Loucy (cell line): ENCODE measurements at regions not wholly inside any gene's neighbourhood (a gene's known extent, or its start where the extent isn't known, plus 50 kb on each side); places are given as distances from the start of the nearest gene placed in this dataset.

ENCODE experiments used
- H2AFZ ChIP-seq: fragments of 200-600 bp; sonication (generic); 2 replicates; pipeline ENCODE4 v1.6.0; 2016; ENCODE audit warnings: antibody characterized with exemption, mild to moderate bottlenecking, low read length, moderate library complexity
- H3F3A ChIP-seq: fragments of 200-600 bp; 2 replicates; pipeline ENCODE4 v1.6.0; 2016; ENCODE audit warnings: antibody characterized with exemption, low read depth, mild to moderate bottlenecking
- H3K27me3 ChIP-seq: fragments of 200-600 bp; sonication (generic); 2 replicates; pipeline ENCODE4 v1.6.1; 2014; ENCODE audit warnings: low read length, mild to moderate bottlenecking; ENCODE audit not compliant: insufficient read depth, poor library complexity, severe bottlenecking
- H3K36me3 ChIP-seq: fragments of 200-600 bp; sonication (generic); 2 replicates; pipeline ENCODE4 v1.6.1; 2016; ENCODE audit warnings: low read length; ENCODE audit not compliant: insufficient read depth
- H3K4me1 ChIP-seq: fragments of 200-600 bp; sonication (generic); 2 replicates; pipeline ENCODE4 v1.5.1; 2014; ENCODE audit warnings: low read length, mild to moderate bottlenecking; ENCODE audit not compliant: insufficient read depth, poor library complexity, severe bottlenecking
- H3K4me2 ChIP-seq: fragments of 200-600 bp; sonication (generic); 2 replicates; pipeline ENCODE4 v1.6.0; 2014; ENCODE audit warnings: antibody characterized with exemption, low read length, low read depth, mild to moderate bottlenecking; ENCODE audit not compliant: poor library complexity, severe bottlenecking
- H3K4me3 ChIP-seq: fragments of 200-600 bp; sonication (generic); 2 replicates; pipeline ENCODE4 v1.5.1; 2014; ENCODE audit warnings: low read length, mild to moderate bottlenecking, mixed read lengths; ENCODE audit not compliant: poor library complexity, severe bottlenecking
- H3K79me2 ChIP-seq: fragments of 200-600 bp; sonication (generic); 2 replicates; pipeline ENCODE4 v1.6.1; 2014; ENCODE audit warnings: low read length; ENCODE audit not compliant: insufficient read depth
- H3K9ac ChIP-seq: fragments of 200-600 bp; sonication (generic); 2 replicates; pipeline ENCODE4 v1.6.0; 2014; ENCODE audit warnings: mild to moderate bottlenecking, low read depth, low read length, moderate library complexity; ENCODE audit not compliant: poor library complexity, severe bottlenecking
- H3K9me2 ChIP-seq: fragments of 200-600 bp; sonication (generic); replicated peaks from 2 replicates; pipeline ENCODE4 v1.6.1; 2016; ENCODE audit warnings: low read depth, low read length, mixed read lengths
- H3K9me3 ChIP-seq: fragments of 200-600 bp; sonication (generic); 2 replicates; pipeline ENCODE4 v1.6.1; 2014; ENCODE audit warnings: mild to moderate bottlenecking, antibody characterized with exemption, low read length, low read depth; ENCODE audit not compliant: insufficient read depth
- H4K20me1 ChIP-seq: fragments of 200-600 bp; sonication (generic); 2 replicates; pipeline ENCODE4 v1.6.0; 2014; ENCODE audit warnings: antibody characterized with exemption, low read length, mild to moderate bottlenecking; ENCODE audit not compliant: insufficient read depth, poor library complexity, severe bottlenecking
- CTCF ChIP-seq: fragments of 200-600 bp; sonication (generic); conservative IDR thresholded peaks from 2 replicates; pipeline ENCODE4 v1.5.1; 2014; ENCODE audit warnings: mild to moderate bottlenecking, antibody characterized with exemption, low read length
- EZH2phosphoT487 ChIP-seq: fragments of 200-600 bp; IDR thresholded peaks from 2 replicates; pipeline ENCODE4 v1.6.1; 2018; ENCODE audit warnings: antibody characterized with exemption, mild to moderate bottlenecking, moderate library complexity, borderline replicate concordance

- no peaks in the 10 kb centered on the region for H4K20me1 ChIP-seq
- no peak overlapping the region for H3K4me3 ChIP-seq
- no peaks in the 10 kb centered on the region for H3K9me2 ChIP-seq
- no peaks in the 10 kb centered on the region for H3F3A ChIP-seq
- no peaks in the 10 kb centered on the region for H3K27me3 ChIP-seq
- H3K79me2 ChIP-seq = no peaks in the 10 kb centered on the region
- H3K9me3 ChIP-seq = no peaks in the 10 kb centered on the region
- H3K9ac ChIP-seq = no peak overlapping the region
- no peak overlapping the region for H3K4me2 ChIP-seq
- H2AFZ ChIP-seq = no peak overlapping the region
- peaks cover 12% of the 10 kb centered on the region for H3K4me1 ChIP-seq
- no peaks in the 10 kb centered on the region for H3K36me3 ChIP-seq
- no peak for TF ChIP-seq EZH2phosphoT487
- no peak for TF ChIP-seq CTCF
Measured at GRCh38 chr5:57937025-57937424, 454.4 kb upstream of the ACTBL2 start.

- no peak overlapping the region for H3K4me2 ChIP-seq
- no peaks in the 10 kb centered on the region for H3K9me3 ChIP-seq
- H3F3A ChIP-seq = no peaks in the 10 kb centered on the region
- H3K9me2 ChIP-seq = no peaks in the 10 kb centered on the region
- H3K27me3 ChIP-seq = no peaks in the 10 kb centered on the region
- no peaks in the 10 kb centered on the region for H3K79me2 ChIP-seq
- H3K4me3 ChIP-seq = no peak overlapping the region
- H3K36me3 ChIP-seq = no peaks in the 10 kb centered on the region
- no peaks in the 10 kb centered on the region for H3K4me1 ChIP-seq
- no peak overlapping the region for H3K9ac ChIP-seq
- no peak overlapping the region for H2AFZ ChIP-seq
- no peaks in the 10 kb centered on the region for H4K20me1 ChIP-seq
- TF ChIP-seq EZH2phosphoT487 (no peak), CTCF (no peak)
Measured at GRCh38 chr5:57932761-57933160, 450.1 kb upstream of the ACTBL2 start.

GRCh38 chr5:57931807-57932206 lies 449.2 kb upstream of the ACTBL2 start:
- H3K4me1 ChIP-seq = no peaks in the 10 kb centered on the region
- H3K36me3 ChIP-seq = no peaks in the 10 kb centered on the region
- H3K4me2 ChIP-seq = no peak overlapping the region
- H3K9ac ChIP-seq = no peak overlapping the region
- H3F3A ChIP-seq = no peaks in the 10 kb centered on the region
- H3K9me3 ChIP-seq = no peaks in the 10 kb centered on the region
- no peak overlapping the region for H3K4me3 ChIP-seq
- TF ChIP-seq EZH2phosphoT487 (no peak), CTCF (no peak)
- H3K79me2 ChIP-seq = no peaks in the 10 kb centered on the region
- H4K20me1 ChIP-seq = no peaks in the 10 kb centered on the region
- H2AFZ ChIP-seq = no peak overlapping the region
- no peaks in the 10 kb centered on the region for H3K27me3 ChIP-seq
- H3K9me2 ChIP-seq = no peaks in the 10 kb centered on the region
